Activated CD4-positive, alpha-beta T cell treated with anti-CD3 and anti-CD28 coated beads, Interleukin-2, amount 50 U/mL, for 16 hours (primary cell): ENCODE measurements at regions not wholly inside any gene's neighbourhood (a gene's known extent, or its start where the extent isn't known, plus 50 kb on each side); places are given as distances from the start of the nearest gene placed in this dataset.
"Not testable (repeated sequence)": the region's sequence is repeated elsewhere in the genome, so short reads cannot be mapped to it uniquely, and the experiment has no call there.

ENCODE experiments used
- DNase-seq: peaks from one replicate; pipeline ENCODE4 v3.0.0-alpha.2; 2020

DNA sequence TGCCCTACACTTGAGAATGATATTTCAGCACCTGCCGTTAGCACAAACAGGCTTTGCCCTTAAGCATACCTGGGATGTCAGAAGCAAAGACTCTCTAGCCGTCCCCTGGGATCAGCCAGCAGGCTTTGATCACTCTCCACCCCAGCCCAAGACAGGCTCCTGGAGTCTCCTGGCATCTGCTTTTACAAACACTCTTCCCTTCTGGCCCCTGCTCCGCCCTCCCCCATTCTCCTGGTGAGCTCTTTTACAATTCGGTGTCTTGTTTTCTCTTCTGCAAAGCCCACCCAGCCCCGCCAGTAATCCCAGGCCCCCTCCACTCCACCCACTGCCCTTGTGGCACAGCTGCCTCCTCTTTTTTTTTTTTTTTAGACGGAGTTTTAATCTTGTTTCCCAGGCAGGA lies 50.4 kb downstream of the KATNIP start:
- DNase-seq: no peak

DNA sequence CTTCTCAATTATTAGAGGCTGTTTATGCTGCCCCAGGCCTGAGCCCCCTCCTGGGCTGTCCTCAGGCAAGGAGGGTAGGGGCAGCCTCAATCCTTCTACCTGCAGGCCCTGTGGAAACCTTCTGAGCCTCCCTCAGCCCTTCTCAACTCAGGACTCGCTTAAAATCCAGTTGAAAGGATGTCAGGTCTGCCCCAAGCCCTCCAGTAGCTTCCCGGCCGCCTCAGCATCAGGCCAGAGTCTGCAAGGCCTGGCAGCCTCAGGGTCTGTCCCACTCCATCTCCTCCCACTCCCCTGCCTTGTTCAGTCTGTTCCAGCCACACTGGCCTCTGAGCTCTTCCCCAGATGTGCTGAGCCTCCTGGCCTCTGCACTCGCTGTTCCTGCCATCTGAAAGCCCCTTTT lies 52.2 kb downstream of the KATNIP start:
- DNase-seq: no peak

DNA sequence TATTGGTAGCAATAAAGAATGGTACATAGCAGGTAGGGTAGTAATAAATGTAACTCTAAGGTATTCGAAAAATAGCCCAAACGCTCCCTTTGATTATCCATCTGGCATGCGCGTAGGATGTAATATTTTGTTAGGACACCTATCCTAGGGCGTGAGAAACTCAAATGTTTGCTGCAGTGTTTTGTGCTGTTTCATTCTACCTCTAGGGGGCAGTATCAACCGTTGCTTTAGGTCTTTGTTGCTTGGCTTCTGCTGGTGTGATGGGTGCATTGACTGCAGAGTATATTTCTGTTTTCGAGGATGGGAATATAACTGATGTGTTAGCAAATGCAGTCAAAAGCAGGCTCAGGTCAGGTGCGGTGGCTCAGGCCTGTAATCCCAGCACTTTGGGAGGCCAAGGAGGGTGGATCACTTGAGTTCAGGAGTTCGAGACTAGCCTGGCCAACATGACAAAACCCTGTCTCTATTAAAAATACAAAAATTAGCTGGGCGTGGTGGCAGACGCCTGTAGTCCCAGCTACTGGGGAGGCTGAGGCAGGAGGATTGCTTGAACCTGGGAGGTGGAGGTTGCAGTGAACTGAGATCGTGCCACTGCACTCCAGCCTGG lies 55.7 kb downstream of the KATNIP start:
- peak; percentile 42 for DNase-seq

DNA sequence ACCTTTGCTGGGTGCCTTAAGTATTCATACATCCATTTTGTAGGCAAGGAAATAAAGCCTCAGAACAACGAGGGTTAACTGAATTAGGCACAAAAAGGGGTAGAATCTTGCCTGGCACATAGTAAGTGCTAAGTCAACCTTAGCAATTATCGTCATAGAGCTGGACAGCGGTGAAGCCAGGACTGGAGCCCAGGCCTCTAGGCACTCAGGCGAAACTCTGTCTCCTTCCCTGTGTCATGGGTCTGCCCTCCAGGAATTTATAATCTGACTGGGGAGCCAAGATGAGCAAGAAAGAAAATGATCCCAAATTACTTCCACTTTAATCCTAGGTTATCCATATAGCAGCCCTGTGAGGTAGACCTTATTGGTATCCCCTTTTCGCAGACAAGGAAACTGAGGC lies 61.4 kb downstream of the KATNIP start:
- no peak for DNase-seq

DNA sequence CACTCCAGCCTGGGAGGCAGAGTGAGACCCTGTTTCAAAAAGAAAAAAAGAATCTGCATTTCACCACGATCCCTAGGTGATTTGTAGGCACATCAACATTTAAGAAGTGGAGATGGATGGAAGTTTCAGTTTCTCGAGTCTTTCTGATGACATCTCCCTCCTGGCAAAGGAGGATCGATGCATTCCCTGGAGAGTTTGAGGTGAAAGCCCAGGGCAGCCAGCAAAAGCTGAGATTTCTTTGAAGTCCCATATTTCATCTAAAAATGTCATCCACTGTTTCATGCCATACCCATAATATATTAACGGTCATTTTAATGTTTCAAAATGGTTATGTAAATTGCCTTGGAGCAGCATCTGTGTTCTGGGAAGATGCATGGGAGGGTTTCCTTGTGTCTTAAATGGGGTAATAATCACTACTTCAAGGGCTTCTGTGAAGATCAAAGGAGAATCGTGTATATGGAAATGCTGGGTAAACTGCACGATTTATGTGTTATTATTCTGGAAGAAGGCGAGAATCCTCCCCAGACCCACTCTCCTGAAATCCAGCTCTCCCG lies 63.4 kb downstream of the KATNIP start:
- no peak for DNase-seq

- no peak for DNase-seq
Measured at GRCh38 chr16:27617665-27618064, 67.7 kb downstream of the KATNIP start.

- no peak for DNase-seq
Measured at GRCh38 chr16:27618165-27618564, 68.2 kb downstream of the KATNIP start.

DNA sequence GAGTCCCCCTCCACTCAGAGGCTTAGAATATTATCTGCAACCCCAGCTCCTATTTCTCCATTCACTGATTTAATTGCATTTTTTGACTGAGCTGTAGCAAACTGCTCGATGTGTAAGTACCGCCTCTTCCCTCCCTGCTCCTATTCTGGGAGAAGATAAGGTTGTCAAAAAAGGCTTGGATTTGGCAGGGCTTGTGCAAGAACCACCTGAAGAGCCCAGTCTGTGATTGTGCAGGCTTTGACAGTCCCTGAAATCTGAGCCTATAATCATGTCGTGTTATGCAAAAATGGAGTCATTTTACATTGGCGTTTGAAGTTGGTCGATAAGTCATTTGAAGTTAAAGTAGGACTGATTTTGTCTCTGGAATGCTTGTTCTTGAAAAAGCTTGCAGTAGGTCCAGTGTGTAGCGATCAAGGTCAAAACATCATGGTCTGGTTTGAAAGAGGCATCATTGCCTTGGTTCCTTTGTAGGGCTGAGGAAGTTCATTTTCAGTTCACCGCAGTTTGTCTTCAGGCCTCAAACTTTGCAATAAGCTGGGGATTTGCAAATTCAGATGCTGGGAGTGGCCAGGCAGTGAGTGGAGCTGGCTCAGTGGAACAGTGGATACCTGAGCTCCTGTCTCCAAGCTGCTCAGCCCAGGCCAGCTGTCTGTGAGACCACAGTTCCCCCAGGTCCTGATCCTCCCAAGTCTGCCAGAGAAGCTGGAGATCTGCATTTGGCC lies 68.8 kb downstream of the KATNIP start:
- DNase-seq: no peak

- DNase-seq: no peak
Measured at GRCh38 chr16:27620541-27620940, 70.6 kb downstream of the KATNIP start.

DNA sequence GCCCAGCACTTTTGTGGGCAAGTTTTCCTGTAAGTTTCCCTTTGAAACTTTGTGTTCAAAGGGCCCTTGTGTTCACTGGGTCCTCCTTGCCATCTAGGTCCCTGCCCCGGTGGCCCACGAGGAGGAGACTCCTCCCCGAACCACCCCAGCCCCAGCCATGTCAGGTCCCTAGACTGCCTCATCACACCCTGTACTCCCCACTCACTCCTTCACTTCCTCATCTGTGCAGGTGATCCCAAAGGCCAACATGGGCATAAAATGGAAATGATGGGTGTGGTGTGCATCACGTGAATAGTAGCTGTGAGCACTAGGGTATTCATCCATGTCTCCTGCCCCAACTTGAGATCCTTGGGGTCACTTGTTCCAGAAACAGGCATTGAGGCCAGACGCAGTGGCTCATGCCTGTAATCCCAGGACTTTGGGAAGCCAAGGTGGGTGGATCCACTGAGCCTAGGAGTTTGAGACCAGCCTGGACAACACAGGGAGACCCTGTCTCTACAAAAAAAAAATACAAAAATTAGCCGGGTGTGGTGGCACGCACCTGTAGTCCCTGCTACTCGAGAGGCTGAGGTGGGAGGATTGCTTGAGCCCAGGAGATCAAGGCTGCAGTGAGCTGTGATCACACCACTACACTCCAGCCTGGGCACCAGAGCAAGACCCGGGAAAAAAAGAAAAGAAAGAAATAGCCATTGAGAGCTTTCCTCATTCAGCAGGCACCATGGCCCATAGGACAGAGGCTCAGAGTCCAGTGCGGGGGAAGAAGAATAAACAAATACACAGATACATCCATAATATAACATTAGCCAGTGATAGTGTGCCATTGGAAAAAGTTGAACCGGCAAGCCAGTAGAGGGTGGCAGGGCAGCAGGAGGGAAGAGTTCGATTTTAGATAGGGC lies 74.5 kb downstream of the KATNIP start:
- no peak for DNase-seq

DNA sequence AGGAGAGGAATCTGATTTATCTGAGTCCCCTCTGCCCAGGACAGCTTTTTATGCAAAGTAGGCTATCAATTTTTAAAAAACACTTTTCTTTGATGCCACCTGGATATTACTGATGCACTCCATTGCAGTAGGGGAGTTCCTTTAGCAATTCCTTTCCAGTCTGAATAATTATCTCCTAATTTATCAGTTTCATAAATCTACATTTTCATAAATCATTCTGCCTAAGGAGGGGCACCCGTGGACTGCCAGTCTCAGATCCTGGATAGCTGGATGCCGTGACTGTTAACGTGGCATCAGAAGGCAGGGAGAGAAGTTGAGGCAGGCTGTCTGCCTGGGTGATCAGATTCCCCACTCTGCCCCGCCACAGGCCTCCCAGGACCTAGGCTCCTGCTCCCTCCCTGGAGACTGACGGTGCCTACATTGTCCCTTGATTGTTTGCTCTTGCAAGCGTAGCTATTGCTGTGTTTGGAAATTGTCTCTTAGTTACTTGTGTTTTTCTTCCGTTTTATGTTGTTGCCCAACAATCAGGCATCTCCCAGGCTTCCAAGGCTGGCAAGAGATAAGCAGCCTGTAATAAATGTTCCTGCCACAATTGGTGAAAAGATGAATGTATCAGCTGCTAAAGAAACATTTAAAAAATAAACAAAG lies 75.2 kb downstream of the KATNIP start:
- no peak for DNase-seq

GRCh38 chr16:27627136-27627535 lies 77.2 kb downstream of the KATNIP start:
- no peak for DNase-seq

DNA sequence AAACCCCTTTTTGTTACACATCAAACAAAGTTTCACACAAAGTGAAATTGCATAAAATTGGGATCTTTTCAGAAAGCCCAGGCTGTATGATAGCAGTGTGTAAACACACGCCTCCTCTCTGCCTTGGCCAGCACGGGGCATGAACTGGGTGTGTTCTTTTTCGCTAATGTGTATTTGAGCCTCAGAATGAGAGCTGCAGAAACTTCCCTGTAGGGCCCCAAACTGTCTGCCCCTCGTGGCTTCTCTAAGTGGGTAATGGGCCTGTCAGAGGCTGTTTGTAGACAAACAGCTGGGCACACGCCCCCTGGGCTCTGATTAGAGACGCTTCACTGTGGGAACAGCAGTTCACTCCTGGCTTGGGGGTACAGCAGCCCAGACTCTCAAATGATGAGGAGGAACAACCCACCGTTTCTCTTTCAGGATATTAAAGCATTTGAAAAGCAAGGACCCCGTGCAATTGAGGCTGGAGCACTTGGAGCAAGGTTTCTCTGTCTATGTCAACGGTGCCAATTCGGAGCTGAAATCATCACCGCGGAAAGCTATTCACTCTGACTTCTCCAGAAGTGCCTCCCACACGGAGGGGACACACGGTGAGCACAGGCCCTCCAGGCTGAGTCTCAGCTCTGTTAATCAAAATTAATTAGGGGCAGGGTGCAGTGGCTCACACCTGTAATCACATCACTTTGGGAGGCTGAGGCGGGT lies 78.4 kb downstream of the KATNIP start:
- no peak for DNase-seq

DNA sequence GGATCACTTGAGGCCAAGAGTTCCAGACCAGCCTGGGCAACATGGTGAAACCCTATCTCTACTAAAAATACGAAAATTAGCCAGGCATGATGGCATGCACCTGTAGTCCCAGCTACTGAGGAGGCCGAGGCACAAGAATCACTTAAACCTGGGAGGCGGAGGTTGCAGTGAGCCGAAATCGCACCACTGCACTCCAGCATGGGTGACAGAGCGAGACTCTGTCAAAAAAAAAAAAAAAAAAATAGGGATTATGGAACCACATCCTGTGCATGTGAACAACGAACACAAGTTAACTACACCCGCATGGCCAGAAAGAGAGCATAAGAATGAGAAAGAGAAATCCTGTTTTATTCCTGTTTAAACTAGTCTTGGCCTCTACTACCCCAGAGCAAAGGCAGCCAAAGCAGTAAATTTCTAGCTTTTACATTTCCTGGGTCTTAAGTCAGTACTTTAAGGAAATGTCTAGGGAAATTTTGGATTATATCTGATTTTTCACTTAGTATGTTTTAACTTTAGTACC lies 79.1 kb downstream of the KATNIP start:
- not testable (repeated sequence) for DNase-seq

GRCh38 chr16:27632216-27632615 lies 82.3 kb downstream of the KATNIP start:
- no peak for DNase-seq

GRCh38 chr16:27633221-27633620 lies 83.3 kb downstream of the KATNIP start:
- DNase-seq: no peak

DNA sequence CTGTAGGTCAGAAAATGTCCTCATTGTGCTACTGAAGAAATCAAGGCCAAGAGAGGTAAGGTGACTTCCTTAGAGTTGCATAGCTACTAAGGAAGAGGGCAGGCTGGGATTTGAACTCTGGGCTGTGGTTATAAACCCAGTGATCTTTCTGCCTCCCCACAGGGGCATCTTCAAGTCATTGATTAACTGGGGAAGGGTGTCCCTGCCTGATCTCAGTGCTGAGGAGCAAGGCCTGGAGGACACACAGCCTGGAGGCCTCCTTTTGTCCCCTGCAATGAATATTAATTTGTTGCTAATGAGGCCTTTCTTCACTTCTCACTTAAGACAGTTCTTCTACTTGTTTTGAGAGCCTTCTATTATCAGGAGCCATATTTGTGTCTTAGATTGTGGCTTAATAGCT lies 83.8 kb downstream of the KATNIP start:
- DNase-seq: no peak

DNA sequence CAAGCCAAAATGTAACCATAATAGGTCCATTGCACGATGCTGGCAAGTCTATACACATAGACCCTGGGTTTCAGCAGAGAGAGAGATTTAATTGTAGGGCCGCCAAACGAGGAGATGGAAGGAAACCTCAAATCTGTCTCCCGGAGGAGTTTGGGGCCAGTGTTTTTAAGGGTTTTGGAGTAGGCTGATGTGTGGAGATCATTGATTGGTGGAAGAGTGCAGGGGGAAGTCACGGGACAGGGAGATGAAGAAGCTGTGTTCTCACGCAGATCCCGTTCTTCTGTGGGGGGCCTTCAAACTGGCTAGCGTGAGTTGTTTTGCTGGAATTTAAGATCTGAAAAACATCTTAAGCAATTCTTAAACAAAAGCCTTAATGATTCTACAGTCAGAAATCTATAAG lies 84.8 kb downstream of the KATNIP start:
- no peak for DNase-seq

- no peak for DNase-seq
Measured at GRCh38 chr16:27636453-27637240, 86.7 kb downstream of the KATNIP start.

DNA sequence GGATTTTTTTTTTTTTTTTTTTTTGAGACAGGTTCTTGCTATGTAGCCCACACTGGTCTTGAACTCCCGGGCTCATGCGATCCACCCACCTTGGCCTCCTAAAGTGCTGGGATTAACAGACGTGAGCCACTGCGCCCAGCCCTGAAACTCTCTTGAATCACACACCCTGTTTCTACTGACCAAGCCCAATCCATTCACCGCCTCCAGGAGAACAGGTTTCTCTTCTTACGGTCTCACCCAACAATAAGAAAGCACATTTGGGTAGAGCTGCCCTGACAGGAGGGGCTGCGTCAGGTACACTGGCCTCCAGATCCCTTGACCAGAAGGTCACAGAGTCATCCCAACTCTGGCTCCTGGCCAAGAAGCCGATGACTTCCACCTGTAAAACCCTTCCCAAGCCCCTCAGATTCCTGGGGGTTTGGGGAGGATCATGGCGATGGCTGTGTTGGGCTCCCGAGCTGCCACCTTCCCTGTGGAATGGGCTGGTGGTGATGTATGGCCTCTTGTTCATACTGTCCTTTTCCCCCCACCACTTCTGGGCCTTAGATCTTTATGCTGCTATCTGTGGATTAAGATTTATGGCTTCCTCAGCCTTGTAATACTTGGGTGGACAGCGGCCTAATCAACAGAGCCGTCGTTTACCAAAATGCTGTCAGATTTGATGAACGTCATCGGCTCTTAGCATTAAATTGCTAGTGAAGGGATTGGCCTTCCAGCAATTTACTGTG lies 89.1 kb downstream of the KATNIP start:
- no peak for DNase-seq
